GM19452 (cell line): ENCODE measurements at regions not wholly inside any gene's neighbourhood (a gene's known extent, or its start where the extent isn't known, plus 50 kb on each side); places are given as distances from the start of the nearest gene placed in this dataset.
"Not testable (repeated sequence)": the region's sequence is repeated elsewhere in the genome, so short reads cannot be mapped to it uniquely, and the experiment has no call there.

Experiments used
- ATAC-seq: cut with Tn5 transposase; IDR thresholded peaks from one replicate; pipeline ENCODE4 v1.9.1; 2021; ENCODE audit not compliant: unreplicated experiment

GRCh38 chr7:68700414-68700813, 897.9 kb upstream of the AUTS2 start:
- ATAC-seq: no peak

- no peak for ATAC-seq
These were observed 892.0 kb upstream of the AUTS2 start for GRCh38 chr7:68706291-68706690.

- no peak for ATAC-seq
These were observed 891.1 kb upstream of the AUTS2 start for GRCh38 chr7:68707159-68707558.

- no peak for ATAC-seq
These were observed 890.3 kb upstream of the AUTS2 start for GRCh38 chr7:68707958-68708357.

- ATAC-seq: no peak
These were observed 885.2 kb upstream of the AUTS2 start for GRCh38 chr7:68712956-68713495.

GRCh38 chr7:68714135-68714534, 884.1 kb upstream of the AUTS2 start:
- ATAC-seq: not testable (repeated sequence)

GRCh38 chr7:68715907-68716306, 882.4 kb upstream of the AUTS2 start:
- no peak for ATAC-seq

- no peak for ATAC-seq
These were observed 881.1 kb upstream of the AUTS2 start for GRCh38 chr7:68717176-68717575.

- ATAC-seq: no peak
These were observed 880.2 kb upstream of the AUTS2 start for GRCh38 chr7:68718097-68718551.

GRCh38 chr7:68720697-68721096, 877.6 kb upstream of the AUTS2 start:
- ATAC-seq: no peak

GRCh38 chr7:68722044-68722443, 876.2 kb upstream of the AUTS2 start:
- no peak for ATAC-seq

GRCh38 chr7:68724965-68725364, 873.3 kb upstream of the AUTS2 start:
- no peak for ATAC-seq

GRCh38 chr7:68725843-68726785, 872.2 kb upstream of the AUTS2 start:
- no peak for ATAC-seq

GRCh38 chr7:68728720-68729119, 869.6 kb upstream of the AUTS2 start:
- not testable (repeated sequence) for ATAC-seq

GRCh38 chr7:68729371-68729770, 868.9 kb upstream of the AUTS2 start:
- no peak for ATAC-seq

GRCh38 chr7:68730194-68730593, 868.1 kb upstream of the AUTS2 start:
- ATAC-seq: no peak

- no peak for ATAC-seq
These were observed 867.3 kb upstream of the AUTS2 start for GRCh38 chr7:68730964-68731363.

GRCh38 chr7:68733219-68734153, 864.8 kb upstream of the AUTS2 start:
- no peak for ATAC-seq

- ATAC-seq: no peak
These were observed 863.8 kb upstream of the AUTS2 start for GRCh38 chr7:68734431-68734830.

- ATAC-seq: no peak
These were observed 859.0 kb upstream of the AUTS2 start for GRCh38 chr7:68739306-68739705.

- ATAC-seq: no peak
These were observed 854.2 kb upstream of the AUTS2 start for GRCh38 chr7:68744036-68744435.
